Esophagus muscularis mucosa (tissue), 4 donors: ENCODE measurements at regions not wholly inside any gene's neighbourhood (a gene's known extent, or its start where the extent isn't known, plus 50 kb on each side); places are given as distances from the start of the nearest gene placed in this dataset.

Experiments used
- DNase-seq: peaks from one replicate; pipeline ENCODE4 v3.0.0-alpha.2; 2017; ENCODE audit errors: extremely low spot score
- H3K27ac ChIP-seq, 4 donors: fragments of 200-600 bp; sonication (generic); replicated peaks in 1 of 4; 1 replicate in 3 of 4; 2 replicates in 1 of 4; pipeline ENCODE4 v1.5.1; 2016 to 2019; ENCODE audit warnings: mild to moderate bottlenecking in 1 of 4
- H3K27me3 ChIP-seq, 4 donors: fragments of 200-600 bp; sonication (generic); one replicate each; pipeline versions ENCODE4 v1.5.1 to v1.6.0; 2016 to 2019
- H3K36me3 ChIP-seq, 4 donors: fragments of 200-600 bp; sonication (generic); one replicate each; pipeline ENCODE4 v1.5.1; 2016 to 2019
- H3K4me1 ChIP-seq, 4 donors: fragments of 200-600 bp; sonication (generic); one replicate each; pipeline ENCODE4 v1.5.1; 2016 to 2019
- H3K4me3 ChIP-seq, 4 donors: fragments of 200-600 bp; sonication (generic); 1 replicate in 2 of 4; 2 replicates in 2 of 4; pipeline ENCODE4 v1.5.1; 2016 to 2019; ENCODE audit warnings: mild to moderate bottlenecking in 4 of 4, moderate library complexity in 1 of 4
- H3K9me3 ChIP-seq, 4 donors: fragments of 200-600 bp; sonication (generic); 1 replicate in 3 of 4; 2 replicates in 1 of 4; pipeline ENCODE4 v1.5.1; 2016 to 2019
- CTCF ChIP-seq, 3 experiments: fragments of 200-600 bp in 2 of 3; fragments of 450-650 bp in 1 of 3; sonication (generic) in 2 of 3; IDR thresholded peaks; one replicate each; pipeline ENCODE4 v1.5.1; 2017 to 2019; ENCODE audit warnings: antibody characterized with exemption in 3 of 3, mild to moderate bottlenecking in 2 of 3, moderate library complexity in 1 of 3
- EP300 ChIP-seq: sonication (generic); formaldehyde crosslinking; IDR thresholded peaks from one replicate; pipeline ENCODE4 v1.6.1; 2017; ENCODE audit warnings: antibody characterized with exemption
- POLR2A ChIP-seq: fragments of 450-650 bp; IDR thresholded peaks from one replicate; pipeline ENCODE4 v1.6.1; 2017; ENCODE audit warnings: antibody characterized with exemption, moderate library complexity, mild to moderate bottlenecking, low read depth
- POLR2AphosphoS5 ChIP-seq, 2 donors: sonication (generic); formaldehyde crosslinking; IDR thresholded peaks; one replicate each; pipeline ENCODE4 v1.6.1; 2017; ENCODE audit warnings: antibody characterized with exemption in 2 of 2
- WGBS: methylation state at CpG from one replicate; pipeline ENCODE4 v1.1.5; 2018; 5-methylcytosine and 5-hydroxymethylcytosine counted together
- intact Hi-C: fragments of 100-400 bp; cut with DNase I; formaldehyde crosslinking; loops from one replicate; pipeline ENCODE4 v1.15.1; 2023

- WGBS, result 33% methylated on average over 1 of the region's 1 CpG
- no peak for DNase-seq
Observed at GRCh38 chrX:122703762-122704161, 480.3 kb upstream of the GRIA3 start.

GRCh38 chrX:122739770-122740169 is 444.3 kb upstream of the GRIA3 start:
- intact Hi-C loops, result no loop called here

More at GRCh38 chrX:122703762-122704161, 480.3 kb upstream of the GRIA3 start:
- Histone ChIP-seq H3K9me3 (peaks cover 0 to 11% (median 0%) of the 10 kb centered on the region in 4 donors), H3K27ac (no peak overlapping the region), H3K36me3 (no peaks in the 10 kb centered on the region), H3K4me3 (no peak overlapping the region), H3K27me3 (no peaks in the 10 kb centered on the region), H3K4me1 (no peaks in the 10 kb centered on the region)
- intact Hi-C loops, result no loop called here
- TF ChIP-seq EP300, result no peak
- no peak for TF ChIP-seq POLR2A
- no peak for TF ChIP-seq POLR2AphosphoS5 (IDR thresholded peaks at IDR 0.05)
- TF ChIP-seq CTCF (IDR thresholded peaks at IDR 0.05), result no peak

GRCh38 chrX:122770581-122770980 is 413.5 kb upstream of the GRIA3 start:
- Histone ChIP-seq H3K9me3 (no peaks in the 10 kb centered on the region), H3K4me3 (no peak overlapping the region), H3K36me3 (no peaks in the 10 kb centered on the region), H3K27ac (no peak overlapping the region), H3K4me1 (no peaks in the 10 kb centered on the region), H3K27me3 (no peaks in the 10 kb centered on the region)
- 49% methylated on average over 3 of the region's 3 CpGs for WGBS
- no peak for DNase-seq
- TF ChIP-seq CTCF (IDR thresholded peaks at IDR 0.05) (no peak), POLR2A (no peak), POLR2AphosphoS5 (IDR thresholded peaks at IDR 0.05) (no peak), EP300 (no peak)
- intact Hi-C loops, result no loop called here

More at GRCh38 chrX:122739770-122740169, 444.3 kb upstream of the GRIA3 start:
- Histone ChIP-seq H3K9me3 (no peaks in the 10 kb centered on the region), H3K27me3 (no peaks in the 10 kb centered on the region), H3K4me3 (no peak overlapping the region), H3K4me1 (no peaks in the 10 kb centered on the region), H3K27ac (no peak overlapping the region), H3K36me3 (no peaks in the 10 kb centered on the region)
- TF ChIP-seq CTCF (IDR thresholded peaks at IDR 0.05) (no peak), POLR2AphosphoS5 (IDR thresholded peaks at IDR 0.05) (no peak), EP300 (no peak), POLR2A (no peak)
- no peak for DNase-seq
- 36% methylated on average over 1 of the region's 1 CpG for WGBS

- no peak for DNase-seq
- Histone ChIP-seq H3K27me3 (no peaks in the 10 kb centered on the region), H3K9me3 (no peaks in the 10 kb centered on the region), H3K36me3 (no peaks in the 10 kb centered on the region), H3K27ac (no peak overlapping the region), H3K4me1 (no peaks in the 10 kb centered on the region), H3K4me3 (no peak overlapping the region)
- TF ChIP-seq CTCF (IDR thresholded peaks at IDR 0.05) (no peak), POLR2AphosphoS5 (IDR thresholded peaks at IDR 0.05) (no peak), POLR2A (no peak), EP300 (no peak)
- intact Hi-C loops, result no loop called here
- 68% methylated on average over 4 of the region's 4 CpGs for WGBS
Observed at GRCh38 chrX:122771933-122772332, 412.1 kb upstream of the GRIA3 start.

GRCh38 chrX:122777766-122778165 is 406.3 kb upstream of the GRIA3 start:
- Histone ChIP-seq H3K36me3 (no peaks in the 10 kb centered on the region), H3K27me3 (no peaks in the 10 kb centered on the region), H3K4me3 (no peak overlapping the region), H3K9me3 (no peaks in the 10 kb centered on the region), H3K4me1 (no peaks in the 10 kb centered on the region), H3K27ac (no peak overlapping the region)
- intact Hi-C loops, result no loop called here
- no peak for DNase-seq
- TF ChIP-seq POLR2A (no peak), POLR2AphosphoS5 (IDR thresholded peaks at IDR 0.05) (no peak), EP300 (no peak), CTCF (IDR thresholded peaks at IDR 0.05) (no peak)
- WGBS, result 59% methylated on average over 3 of the region's 3 CpGs
